GM19238 (cell line): ENCODE measurements at regions not wholly inside any gene's neighbourhood (a gene's known extent, or its start where the extent isn't known, plus 50 kb on each side); places are given as distances from the start of the nearest gene placed in this dataset.

Experiments
- DNase-seq: peaks from one replicate; pipeline ENCODE4 v3.0.0; 2011; ENCODE audit warnings: low spot score; ENCODE audit not compliant: insufficient read length

DNA sequence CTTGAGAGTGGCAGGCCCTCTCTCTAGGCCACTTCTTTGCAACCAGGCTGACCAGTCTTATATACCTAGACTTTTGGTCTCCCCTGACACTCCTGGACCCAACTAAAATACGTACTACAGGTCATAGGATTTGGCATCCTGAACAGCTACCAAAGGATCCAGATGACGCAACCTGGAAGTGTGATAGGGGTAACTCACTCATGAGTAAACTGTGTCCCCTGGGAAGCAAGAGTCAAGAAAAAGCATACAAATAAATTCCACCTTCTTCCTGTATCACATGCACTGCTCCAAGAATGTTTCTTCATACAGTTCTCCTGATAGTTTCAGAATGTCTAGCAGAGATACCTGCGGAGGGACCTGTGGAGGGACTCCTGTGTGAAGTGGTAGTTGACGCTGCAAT, 172.3 kb downstream of the MDFIC start:
- no peak for DNase-seq

DNA sequence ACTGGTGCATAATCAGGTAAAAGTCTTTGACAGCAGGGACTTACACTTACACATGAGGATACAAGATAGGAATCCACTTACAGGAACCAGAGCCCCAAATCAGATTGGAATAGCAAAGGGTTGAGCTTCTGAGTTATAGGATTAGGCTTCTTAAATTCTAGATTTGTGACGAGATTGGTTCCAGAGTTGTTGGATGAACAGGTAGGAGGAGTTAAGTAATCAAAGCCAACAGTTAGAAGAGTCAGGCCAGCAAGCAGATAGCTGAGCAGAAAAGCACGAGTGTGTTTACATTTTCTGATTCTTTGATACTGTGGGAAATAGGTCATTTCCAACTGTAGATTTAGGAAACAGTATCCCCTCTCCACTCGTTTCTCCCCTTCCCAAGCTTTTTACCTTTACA, 167.0 kb downstream of the MDFIC start:
- no peak for DNase-seq

DNA sequence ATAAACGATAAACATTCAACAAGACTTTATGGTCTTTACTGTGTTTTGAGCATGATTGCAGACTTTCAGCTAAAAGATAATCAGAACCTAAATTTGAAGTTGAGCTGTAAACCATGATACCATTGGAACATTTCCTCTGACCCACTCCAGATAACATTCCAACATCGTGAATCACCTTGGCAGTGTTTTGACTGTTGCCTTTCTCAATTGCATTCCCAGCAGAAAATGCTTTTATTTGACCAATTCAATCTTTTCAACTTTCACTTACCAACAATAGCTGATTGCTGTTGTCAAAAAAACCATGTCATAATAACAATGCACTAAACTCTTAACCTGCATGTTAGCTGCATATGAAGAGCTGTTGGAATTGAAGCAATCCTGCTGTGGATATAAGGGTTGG, 165.5 kb downstream of the MDFIC start:
- DNase-seq, result no peak

DNA sequence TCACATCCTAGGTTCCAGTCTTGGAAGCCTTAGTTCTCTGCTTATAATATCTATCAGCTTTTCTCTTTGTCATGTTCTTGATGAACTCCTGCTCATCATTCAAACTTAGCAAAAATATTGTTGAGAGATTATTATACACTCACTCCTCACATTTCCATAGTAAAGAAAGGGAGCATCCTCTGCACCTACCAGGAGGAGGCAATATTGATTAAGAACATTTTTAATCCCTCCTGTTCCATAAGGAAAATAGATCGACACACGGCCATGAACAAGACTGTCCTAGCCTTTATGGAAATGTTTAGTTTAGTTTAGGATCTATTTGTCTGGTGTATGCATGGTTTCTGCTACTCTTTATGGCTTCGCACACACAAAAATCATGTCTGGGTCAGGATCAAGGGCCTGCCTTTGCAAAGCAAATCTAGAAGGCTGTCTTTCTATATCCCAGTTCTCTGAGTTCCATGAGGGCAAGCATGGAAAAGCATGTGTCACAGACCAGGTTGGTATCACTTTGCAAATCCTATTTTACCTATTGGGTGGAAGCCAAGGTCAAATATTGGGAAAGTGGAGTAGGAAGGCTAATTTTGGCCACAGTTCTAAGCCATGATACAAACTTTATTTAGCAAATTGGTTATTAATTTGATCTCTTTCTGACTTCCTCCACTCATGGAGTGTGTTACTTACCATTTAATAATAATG, 164.4 kb downstream of the MDFIC start:
- no peak for DNase-seq

DNA sequence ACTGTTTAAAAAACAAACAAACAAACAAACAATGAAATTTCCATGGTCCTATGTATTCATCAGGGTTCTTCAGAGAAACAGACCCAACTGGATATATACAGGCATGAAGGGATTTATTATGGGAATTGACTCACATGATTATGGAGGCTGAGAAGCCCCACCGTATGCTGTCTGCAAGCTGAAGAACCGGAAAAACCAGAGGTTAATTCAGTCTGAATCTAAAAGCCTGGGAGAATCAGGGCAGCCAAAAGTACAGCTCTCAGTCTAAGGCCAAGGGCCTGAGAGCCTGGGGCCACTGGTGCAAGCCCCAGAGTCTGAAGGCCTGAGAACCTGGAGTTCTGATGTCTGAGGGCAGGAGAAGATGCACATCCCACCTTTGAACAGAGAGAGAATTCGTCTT, 163.5 kb downstream of the MDFIC start:
- no peak for DNase-seq

DNA sequence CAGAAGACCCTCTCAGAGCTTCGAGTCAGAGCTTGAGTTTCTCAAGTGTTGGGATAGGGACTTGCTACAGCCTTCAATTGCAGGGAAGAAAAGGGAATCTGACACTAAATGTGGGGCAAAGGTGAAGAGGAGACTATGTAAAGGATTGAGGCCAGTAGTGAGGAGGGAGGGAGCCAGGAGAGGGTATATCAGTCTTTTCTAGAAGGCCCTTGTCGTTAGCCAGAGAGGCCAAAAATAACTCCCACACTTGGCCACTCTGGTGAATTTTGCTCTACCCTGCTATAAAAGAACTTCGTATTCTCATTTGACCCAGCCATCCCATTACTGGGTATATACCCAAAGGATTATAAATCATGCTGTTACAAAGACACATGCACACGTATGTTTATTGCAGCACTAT, 162.0 kb downstream of the MDFIC start:
- DNase-seq, result no peak

DNA sequence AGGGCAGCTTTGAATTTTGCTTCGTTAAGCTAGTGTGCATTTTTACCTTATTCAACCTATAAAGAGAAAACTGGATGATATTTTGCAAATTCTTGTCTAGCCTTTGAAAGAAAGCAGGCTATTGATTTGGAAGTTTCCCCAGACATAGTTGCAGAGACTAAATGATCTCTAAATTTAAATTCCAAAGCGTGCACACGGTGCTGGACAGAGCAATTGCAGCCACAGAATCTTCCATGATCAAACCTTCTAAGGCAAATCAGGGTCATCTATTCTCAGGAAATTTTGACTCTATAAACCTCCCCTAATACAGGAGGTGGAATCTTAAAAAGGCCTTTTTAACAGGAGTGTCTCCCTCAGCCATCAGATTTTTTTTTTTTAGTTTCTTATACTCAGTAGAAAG, 159.9 kb downstream of the MDFIC start:
- DNase-seq, result no peak

DNA sequence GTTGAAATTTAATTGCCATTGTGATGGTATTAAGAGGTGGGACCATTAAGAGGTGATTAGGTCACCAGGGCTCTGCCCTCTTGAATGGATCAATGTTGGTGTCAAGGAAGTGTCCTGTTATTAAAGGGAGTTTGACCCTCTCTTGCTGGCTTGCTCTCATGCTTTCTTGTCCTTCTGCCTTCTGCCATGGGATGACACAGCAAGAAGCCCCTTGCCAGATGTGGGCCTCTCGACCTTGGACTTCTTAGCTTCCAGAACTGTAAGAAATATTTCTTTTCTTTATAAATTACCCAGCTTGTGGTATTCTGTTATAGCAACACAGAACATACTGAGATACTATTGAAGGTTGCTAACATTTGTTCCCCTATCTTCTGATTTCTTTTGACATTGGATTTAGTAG, 157.0 kb downstream of the MDFIC start:
- no peak for DNase-seq

DNA sequence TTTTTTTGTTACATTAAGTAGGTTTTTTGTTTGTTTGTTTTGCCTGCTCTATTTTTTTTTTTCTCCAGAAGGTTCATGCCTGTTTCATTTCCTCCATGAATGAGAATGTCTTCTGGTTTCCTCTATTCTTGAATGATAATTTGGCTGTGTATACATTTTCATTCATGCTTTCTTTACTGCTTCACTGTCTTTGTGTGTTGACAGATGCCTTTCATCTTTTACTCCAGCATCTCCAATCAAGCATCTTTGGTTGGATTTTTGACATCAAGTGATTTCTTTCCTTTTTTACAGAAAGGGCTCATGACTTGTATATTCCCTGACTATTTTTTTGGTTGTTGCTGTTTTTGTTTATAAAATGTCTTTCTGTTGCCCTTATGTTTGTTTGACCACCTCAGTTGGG, 156.5 kb downstream of the MDFIC start:
- DNase-seq, result no peak

DNA sequence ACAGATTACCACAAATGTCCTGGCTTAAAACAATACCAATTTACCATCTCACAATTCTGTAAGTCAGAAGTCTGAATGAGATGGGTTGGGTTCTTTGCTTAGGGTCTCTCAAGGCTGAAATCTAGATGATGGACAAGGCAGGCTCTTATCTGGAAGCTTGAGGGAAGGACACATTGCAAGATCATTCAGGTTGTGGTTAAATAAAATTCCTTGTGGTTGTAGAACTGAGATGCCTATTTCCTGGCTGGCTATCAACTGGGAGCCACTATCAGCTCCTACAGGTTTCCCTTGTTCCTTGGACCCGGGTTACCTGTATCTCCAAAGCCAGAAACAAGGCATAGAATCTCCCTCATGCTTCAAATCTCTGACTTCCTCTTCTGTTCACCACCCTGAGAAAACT, 148.4 kb downstream of the MDFIC start:
- no peak for DNase-seq
